ENCODE measurements at regions not wholly inside any gene's neighbourhood (a gene's known extent, or its start where the extent isn't known, plus 50 kb on each side); places are given as distances from the start of the nearest gene placed in this dataset.
"Not testable (repeated sequence)": the region's sequence is repeated elsewhere in the genome, so short reads cannot be mapped to it uniquely, and the experiment has no call there.

DNA sequence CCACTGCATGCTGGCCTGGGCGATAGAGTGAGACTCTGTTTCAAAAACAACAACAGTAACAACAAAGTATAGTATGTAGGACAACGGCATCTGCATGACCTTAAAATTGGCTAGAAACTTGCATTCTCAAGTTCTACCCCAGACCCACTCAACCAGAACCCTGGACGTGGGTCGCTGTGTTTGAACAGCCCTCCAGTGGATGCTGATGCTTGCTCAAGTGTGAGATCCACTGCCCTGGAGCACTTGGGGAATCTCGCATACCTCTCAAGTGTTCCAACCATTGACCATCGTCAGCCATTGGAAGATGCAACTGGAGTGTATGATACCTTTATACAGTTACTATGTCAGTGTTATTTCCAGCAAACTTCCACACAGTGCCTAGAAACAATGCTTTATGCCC, 435.9 kb downstream of the DCDC2C start:
- no peak for DNase-seq (ENCODE audit: low read depth)

DNA sequence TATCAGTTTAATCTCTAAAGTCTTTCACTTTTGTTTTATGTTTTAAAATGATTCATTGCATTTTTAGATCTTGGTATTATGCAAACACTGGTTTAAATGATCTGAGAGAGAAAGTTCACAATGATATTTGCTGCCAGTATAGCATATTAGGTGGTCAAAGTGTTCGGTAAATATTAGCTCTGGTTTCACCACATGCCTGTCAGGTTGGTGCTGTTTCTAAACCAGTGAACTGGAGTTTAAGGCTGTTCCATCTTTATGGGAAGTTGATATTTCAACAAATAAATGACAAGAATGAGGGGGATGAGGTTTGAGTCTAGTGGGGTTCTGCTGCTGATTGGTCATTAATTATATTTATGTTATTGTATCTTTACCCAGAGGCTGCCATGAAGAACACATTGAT, 436.4 kb downstream of the DCDC2C start:
- DNase-seq (ENCODE audit: low read depth) = no peak

DNA sequence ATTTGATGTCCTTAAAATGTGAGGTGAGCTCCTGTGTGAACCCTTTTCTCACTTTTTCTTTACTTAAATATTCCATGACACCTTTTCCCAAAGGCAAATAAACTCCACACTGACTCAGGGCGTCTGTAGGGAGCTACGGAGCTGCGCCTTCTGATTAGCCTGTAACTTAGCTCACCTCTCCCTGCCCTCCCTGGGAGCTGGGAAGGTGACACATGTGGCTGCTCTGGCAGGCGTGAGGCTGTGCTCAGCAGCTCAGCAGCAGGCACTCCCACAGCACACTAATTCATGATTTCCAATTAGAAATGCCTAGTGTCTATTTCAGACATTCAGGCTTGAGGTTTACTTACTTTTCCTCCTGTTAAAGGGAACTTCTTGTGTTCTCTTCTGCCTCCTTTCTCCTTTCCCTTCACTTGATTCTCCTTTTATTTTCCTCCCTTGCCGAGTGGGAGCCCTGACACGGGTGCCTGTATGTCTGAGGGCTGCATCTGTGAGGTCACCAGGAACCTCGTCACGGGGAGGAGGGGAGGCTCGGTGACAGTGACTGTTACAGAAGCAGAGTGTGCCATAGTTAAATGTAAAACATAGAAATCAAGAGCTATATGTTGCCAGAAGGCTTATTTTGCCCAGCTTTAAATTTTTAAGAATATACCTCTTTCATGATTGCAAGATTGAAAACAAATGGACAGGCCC, 437.1 kb downstream of the DCDC2C start:
- no peak for DNase-seq (ENCODE audit: low read depth)

DNA sequence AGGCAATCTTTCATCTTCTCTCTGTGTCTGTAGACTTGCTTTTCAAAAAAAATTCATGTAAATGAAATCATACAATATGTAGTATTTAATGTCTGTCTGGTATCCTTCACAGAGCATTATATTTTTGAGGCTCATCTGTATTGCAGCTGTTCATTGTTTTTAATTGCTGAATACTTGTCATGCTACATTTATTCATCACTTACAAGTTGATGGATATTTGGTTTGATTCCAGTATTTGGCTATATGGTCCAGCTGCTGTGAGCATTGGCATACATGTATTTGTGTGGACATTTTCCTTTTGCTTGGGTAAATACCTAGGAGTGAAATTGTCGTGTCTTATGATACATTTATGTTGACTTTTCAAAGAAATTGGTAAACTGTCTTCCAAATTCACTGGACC, 441.4 kb downstream of the DCDC2C start:
- DNase-seq (ENCODE audit: low read depth) = no peak

DNA sequence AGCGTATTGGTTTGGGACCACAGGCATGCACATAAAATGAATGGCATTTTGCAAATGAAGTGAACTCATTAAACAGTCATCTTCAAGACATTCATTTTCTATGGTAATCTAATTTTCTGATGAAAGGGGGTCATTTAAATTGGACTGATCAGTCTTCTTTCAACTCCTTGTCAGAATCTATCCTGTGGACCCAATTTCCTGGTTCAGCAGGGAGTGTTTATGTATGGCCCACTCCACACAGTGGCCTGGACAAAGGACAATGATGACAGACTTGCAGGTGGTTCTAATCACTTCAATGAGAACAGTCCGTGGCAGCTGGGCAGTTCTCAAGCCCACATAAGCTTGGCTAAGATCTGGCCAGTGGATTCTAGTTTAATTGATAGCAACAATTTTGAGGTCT, 448.1 kb downstream of the DCDC2C start:
- DNase-seq (ENCODE audit: low read depth) = no peak

DNA sequence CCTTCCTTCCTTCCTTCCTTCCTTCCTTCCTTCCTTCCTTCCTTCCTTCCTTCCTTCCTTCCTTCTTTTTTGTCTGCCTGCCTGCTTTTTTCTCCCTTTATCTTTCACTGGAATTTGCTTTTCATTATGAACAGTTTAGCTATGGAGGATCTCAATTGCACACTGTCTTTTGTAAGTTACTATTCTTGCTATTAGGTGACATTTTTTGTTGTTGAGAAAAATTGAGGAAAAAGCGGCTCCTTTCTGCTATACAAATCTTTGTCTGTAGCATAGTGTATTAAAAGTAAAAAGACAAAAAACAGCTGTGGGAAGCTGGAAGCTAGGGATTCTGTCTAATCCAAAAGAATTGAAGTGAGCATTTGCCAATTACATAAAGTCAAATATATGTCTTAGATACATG, 448.7 kb downstream of the DCDC2C start:
- no peak for DNase-seq (ENCODE audit: low read depth)

DNA sequence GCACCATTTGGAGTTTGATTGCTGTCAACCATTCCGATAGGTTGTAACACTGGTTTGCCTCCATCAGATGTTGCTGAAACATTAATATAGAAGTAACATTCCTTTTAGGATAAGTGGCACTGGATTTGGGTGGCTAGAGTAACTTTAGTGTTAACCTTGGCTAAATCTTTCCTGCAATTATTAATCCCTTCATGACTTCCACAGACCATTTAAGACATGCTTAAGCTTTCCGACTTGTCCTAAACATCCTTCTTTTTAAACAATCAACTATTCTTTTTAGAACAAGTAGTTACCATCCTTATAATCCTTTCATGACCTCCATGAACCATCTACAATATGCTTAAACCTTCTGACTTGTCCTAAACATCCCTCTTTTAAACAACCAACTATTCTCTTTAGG, 465.5 kb downstream of the DCDC2C start:
- no peak for DNase-seq (ENCODE audit: low read depth)

DNA sequence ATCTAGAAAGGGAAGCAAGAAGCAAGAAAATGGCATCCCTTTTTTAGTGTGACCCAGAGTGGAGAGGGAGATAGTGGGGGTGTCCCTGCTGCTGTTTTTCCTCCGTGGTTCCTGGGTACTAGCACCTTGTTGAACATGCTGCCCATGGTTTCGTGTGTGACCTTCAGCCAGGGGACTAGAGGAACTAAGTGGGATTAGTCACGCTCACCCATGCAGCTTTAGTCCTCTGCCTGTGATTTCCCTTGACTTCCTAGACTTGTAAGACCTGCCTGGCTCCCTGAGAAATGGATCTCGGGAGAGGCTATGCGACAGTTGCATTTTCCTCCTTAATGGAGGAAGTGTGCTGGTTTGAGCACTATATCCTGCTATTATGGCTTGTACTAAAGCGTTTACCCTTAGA, 471.4 kb downstream of the DCDC2C start:
- DNase-seq (ENCODE audit: low read depth) = no peak

DNA sequence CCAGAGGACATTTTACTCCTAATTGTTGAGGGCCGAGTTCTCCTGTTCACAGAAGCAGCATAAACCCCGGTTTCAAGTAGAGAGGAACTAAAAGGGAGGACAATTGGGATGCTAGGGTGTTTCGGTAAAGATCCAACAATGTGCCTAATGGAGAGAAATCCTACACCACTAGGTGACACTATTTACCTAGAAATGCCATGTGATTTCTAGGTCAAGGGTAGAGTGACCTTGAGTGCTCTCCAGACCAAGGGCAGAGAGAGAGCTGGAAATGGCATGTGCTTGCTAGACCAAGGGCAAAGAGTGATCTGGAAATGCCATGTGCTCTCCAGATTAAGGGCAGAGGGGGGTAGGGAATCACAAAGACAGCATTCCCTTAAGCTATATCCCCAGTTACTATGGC, 472.0 kb downstream of the DCDC2C start:
- DNase-seq (ENCODE audit: low read depth) = no peak

DNA sequence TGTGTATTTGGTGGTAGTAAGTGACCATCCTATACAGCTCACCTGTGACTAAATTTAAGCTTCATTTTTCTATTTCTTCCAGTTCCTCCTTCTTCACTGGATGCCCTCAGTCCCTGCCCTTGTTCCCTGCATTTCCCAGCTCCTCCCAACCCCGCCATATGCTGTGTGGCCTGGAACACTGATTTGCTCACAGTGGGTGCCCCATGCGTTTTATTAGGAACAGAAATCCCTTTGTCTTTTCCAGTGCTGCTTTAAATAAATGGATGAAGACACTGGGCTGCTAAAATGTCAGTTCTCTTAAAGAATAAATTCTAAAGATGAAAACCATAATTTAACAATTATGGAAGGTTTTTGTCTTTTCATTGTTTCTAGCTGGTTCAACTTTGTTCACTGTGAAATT, 477.3 kb downstream of the DCDC2C start:
- DNase-seq (ENCODE audit: low read depth) = no peak

DNA sequence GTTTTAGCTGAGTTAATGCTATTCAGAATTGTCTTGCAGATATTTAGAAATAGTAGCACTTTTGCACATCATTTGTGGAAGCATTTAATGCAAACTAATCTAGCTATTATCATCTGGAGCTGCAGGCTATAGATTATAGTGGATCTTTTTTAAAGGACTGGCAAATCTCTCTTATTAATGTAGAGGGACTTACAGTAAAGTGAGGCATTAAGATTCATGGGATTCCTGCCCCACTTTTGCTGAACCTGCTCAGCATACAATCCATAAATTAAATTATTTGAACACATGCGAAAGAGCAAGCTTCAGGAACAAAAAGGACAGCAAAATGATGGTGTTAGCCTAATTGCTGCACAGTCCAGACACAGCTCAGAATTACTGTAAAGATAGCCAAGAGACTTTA, 477.7 kb downstream of the DCDC2C start:
- DNase-seq (ENCODE audit: low read depth) = no peak

DNA sequence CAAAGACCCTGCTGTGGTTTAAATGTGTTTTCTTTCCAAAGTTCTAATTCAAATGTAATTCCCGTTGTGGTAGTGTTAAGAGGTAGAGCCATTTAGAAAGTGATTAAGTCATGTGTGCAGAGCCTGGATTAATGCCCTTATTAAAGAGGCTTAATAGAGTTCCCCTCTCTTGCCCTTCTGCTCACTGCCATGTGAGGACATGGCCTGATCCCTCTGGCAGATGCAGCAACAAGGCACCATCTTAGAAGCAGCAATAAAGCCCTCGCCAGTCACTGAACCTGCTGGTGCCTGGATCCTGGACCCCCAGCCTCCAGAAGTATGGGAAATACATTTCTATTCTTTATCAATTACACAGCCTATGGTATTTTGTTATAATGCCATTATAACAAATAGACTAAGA, 485.2 kb downstream of the DCDC2C start:
- no peak for DNase-seq (ENCODE audit: low read depth)

DNA sequence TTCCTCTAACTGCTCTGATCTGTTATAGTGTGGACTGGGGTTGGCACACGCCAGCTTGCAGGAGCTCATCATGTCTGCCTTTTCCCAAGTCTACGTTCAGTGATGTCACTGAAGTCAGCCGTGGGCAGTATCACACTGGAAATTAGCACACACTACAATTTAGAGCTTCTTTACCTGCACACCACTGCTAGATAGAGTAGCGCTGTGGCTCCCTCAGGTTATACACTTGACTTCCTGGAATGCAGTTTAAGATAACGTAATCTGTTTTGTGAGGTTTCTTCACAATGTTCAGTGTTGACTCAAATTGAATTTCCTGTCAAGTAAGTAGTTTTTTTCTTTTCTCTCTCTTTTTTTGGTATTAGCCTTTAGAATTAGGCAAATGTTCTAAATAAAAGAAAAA, 487.2 kb downstream of the DCDC2C start:
- no peak for DNase-seq (ENCODE audit: low read depth)

DNA sequence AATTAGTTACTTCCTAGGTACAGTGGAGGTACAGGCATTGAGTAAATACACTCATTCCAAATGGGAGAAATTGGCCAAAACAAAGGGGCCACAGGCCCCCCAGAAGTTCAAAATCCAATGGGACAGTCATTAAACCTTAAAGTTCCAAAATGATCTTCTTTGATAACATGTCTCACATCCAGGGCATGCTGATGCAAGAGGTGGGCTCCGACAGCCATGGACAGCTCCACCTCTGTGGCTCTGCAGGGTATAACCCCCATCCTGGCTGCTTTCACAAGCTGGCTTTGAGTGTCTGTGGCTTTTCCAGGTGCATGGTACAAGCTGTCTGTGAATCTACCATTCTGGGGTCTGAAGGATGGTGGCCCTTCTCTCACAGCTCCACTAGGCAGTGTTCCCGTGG, 488.7 kb downstream of the DCDC2C start:
- DNase-seq (ENCODE audit: low read depth) = no peak

DNA sequence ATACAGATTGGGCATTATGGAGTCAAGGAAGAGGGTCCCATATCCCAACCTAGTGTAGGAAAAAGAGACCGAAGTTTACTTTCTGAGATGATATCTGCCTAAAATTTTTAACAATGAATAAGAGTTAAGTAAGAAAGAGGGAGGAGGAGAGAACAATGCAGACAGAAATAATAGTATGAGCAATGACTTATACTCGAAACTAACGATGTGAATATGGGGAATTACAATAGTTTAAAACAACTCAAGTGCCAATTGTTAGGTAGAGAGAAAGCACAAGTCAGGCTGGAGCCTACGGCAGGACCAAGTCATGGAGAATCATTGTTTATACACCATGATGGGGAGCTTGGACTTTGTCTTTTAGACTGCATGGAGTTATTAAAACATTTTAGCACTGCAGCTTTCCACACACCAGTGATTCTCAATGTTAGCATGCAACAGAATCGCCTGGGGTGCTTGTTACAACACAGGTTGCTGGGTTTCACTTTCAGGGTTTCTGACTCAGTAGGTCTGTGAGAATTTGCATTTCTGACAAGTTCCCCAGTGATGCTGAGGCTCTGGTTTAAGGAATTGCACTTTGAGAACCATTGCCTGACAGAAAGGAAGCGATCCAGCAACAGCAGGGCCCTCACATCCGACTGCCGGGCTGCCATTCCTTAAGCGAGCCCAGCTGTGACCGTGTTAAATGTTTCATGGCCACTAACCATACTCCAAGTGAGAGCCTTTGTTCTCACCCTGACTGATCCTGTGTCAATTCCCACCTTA, 511.2 kb downstream of the DCDC2C start:
- no peak for DNase-seq (ENCODE audit: low read depth)

DNA sequence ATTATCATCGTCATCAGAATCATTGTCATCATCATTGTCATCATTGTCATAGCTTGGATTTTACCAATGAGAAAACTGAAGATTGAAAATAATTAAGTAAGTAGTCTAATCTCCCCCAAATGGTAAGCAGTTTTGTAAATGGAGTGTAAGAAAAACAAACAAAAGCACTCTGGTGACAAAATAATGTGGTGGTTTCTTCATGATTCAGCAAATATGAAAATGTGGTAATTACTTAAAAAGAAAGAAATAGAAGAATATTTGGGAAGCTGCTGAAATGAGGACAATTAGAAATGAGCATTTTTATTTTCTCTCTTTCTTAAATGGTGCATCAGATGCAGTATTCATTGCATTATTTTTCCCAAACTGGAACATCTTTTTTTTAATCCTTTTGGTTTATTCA, 514.4 kb downstream of the DCDC2C start:
- no peak for DNase-seq (ENCODE audit: low read depth)

DNA sequence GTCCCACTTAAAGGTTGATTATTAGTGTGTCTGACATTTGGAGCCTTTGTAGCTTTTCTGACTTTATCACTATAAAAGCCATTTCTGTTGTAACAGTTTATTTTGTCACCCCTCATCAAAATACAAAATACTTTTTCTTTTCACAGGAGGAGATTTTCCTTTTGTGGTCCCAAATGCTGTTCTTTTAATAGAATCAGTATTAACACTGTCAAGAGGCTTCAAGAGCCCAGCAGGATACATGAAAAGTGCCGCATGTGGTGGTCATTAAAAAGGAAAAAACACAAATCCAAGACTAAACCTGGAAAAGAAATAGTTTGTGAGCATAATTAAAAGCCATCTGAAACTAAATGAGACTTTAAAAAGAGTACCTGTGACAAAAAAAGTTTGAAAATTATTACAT, 515.7 kb downstream of the DCDC2C start:
- DNase-seq (ENCODE audit: low read depth) = no peak

DNA sequence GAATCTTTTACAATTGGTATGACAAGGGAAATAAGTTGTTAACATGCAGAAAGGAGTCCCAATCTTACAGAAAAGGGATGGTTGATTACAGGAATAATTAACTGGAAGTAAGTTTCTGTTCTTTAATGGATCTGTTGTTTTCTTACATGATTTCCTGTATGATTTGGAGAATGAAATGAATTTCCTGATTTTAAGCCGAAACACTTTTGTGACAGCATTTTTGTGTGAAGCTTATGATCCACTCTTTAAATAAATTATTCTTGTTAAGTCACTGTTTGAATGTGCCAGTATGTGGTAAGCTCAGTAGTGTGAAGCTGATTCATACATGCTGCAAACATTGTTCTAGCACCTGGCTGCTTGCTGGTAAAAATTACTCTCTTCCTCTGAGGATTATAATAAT, 516.2 kb downstream of the DCDC2C start:
- DNase-seq (ENCODE audit: low read depth) = no peak

DNA sequence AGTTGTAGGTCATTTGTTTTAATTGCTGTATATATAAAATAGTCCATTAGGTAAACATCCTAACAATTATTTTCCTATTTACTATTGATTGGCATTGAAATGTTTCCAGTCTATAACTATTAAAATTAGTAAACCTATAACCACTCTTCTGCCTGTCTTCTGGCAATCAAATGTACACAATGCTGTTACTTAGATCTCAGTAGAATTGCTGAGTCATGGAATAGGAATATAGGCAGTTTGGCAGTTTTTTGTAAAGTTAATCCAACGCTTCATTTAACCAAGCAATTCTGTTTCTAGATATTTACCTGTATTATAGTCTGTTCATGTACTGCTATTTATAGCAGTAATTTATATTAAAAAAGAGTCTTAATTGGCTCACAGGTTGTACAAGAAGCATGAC, 518.1 kb downstream of the DCDC2C start:
- no peak for DNase-seq (ENCODE audit: low read depth)

DNA sequence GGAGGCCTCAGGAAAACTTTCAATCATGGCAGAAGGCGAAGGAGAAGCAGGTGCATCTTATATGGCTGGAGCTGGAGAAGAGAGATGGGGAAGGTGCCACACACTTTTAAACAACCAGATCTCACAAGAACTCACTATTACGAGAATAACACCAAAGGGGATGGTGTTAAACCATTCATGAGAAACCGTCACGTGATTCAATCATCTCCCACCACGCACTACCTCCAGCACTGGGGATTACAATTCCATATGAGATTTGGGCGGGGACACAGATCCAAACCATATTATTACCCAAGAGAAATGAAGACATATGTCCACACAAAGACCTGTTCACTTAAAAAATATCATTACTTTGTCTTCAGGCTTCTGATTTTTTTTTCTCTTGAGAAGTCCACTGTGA, 518.5 kb downstream of the DCDC2C start:
- DNase-seq (ENCODE audit: low read depth) = no peak

DNA sequence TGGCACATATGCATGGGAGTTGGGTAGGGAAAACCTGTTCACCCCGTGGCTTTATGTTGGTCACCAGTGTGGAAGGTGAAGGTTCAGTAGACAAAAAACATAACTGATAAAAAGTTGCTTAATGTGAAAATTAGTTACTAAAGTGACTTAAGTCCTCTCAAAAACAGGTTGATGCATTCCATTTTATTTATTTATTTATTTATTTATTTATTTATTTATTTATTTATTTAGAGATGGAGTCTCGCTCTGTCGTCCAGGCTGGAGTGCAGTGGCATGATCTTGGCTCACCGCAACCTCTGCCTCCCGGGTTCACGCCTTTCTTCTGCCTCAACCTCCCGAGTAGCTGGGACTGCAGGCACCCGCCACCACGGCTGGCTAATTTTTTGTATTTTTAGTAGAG, 541.0 kb downstream of the DCDC2C start:
- DNase-seq (ENCODE audit: low read depth) = not testable (repeated sequence)

DNA sequence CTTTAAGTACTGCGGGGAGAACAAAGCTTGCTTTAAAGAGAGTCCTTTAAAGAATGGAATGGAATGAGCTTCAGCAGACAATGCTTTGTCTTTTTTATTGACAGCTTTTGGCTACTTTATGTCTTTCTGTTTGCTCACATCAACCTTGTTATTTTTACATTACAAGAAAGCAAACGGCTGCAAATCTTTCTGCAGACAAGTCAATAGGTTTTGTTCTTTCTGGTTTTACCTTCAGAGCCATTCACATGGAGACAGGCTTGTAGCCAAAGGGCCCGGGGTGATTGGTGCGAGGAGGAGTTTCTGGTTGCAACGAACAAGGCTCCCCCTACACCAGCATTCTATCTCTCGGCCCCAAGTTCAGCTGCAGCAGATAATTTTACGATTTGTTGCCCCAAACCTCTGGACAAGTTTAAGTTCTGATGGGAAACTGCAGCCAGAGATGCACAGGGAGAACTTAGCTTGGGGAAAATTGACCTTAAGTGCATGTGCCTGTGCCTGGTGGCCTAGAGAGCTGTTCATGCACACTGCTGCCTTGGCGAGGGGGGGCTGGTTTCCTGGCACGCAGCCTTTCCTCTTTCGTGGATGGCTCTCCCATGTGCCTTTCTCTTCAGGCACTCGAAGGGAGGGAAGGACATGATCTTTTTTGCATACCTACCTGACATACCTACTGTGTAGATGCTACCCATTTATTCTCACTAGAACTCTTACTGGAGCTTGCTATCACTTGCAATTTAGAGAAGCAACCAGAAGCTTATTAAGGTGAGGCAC, 543.2 kb downstream of the DCDC2C start:
- no peak for DNase-seq (ENCODE audit: low read depth)

DNA sequence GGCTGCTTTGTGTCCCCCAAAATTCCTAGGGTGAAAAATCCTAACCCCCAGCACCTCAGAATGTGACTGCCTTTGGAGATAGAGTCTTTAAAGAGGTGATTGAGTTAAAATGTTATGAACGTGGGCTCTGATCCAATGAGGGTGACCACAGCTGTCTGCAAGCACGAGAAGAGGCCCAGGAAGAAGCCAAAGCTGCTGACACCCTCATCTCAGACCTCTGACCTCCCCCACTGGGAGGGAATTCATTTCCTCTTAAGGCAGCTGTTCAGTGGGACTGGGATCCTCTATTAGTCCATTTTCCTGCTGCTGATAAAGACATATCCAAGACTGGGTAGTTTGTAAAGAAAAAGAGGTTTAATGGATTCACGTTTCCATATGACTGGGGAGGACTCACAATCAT, 544.4 kb downstream of the DCDC2C start:
- DNase-seq (ENCODE audit: low read depth) = no peak
